Mucosa of descending colon (tissue), 3 donors: ENCODE measurements at regions not wholly inside any gene's neighbourhood (a gene's known extent, or its start where the extent isn't known, plus 50 kb on each side); places are given as distances from the start of the nearest gene placed in this dataset.

Experiments
- ATAC-seq: fragments of 200-7000 bp; cut with Tn5 transposase; one replicate; pipeline ENCODE4 v1.9.1; 2020; ENCODE audit warnings: mild to moderate bottlenecking, moderate library complexity
- DNase-seq, 3 donors: peaks; one replicate each; pipeline ENCODE4 v3.0.0-alpha.2; 2020
- H3K36me3 ChIP-seq: fragments of 200-600 bp; one replicate; pipeline ENCODE4 v1.8.0; 2021; ENCODE audit warnings: low read depth, mild to moderate bottlenecking
- H3K4me1 ChIP-seq: fragments of 200-600 bp; one replicate; pipeline ENCODE4 v1.8.0; 2021; ENCODE audit warnings: low read depth, mild to moderate bottlenecking
- H3K4me3 ChIP-seq: fragments of 200-600 bp; one replicate; pipeline ENCODE4 v1.8.0; 2021; ENCODE audit warnings: mild to moderate bottlenecking
- H3K9me3 ChIP-seq: fragments of 200-600 bp; one replicate; pipeline ENCODE4 v1.8.0; 2021; ENCODE audit warnings: mild to moderate bottlenecking
- CTCF ChIP-seq: fragments of 200-600 bp; IDR thresholded peaks from one replicate; pipeline ENCODE4 v1.8.0; 2022; ENCODE audit warnings: antibody characterized with exemption, mild to moderate bottlenecking
- intact Hi-C, 2 donors: fragments of 100-400 bp; cut with DNase I in 1 of 2; cut with micrococcal nuclease in 1 of 2; formaldehyde crosslinking; loops; one replicate each; pipeline versions ENCODE4 v1.11.0 to v1.11.1; 2022; cut with DNase I, micrococcal nuclease
- donor health status: DM: no; HTN: no; CAD: no; lungs with moderate emphysema.
- donor health status: DM: no; HTN: no; CAD: no.
- donor health status: DM: no; HTN: yes; CAD: no.

- DNase-seq: no peak
- no peak for TF ChIP-seq CTCF
- Histone ChIP-seq H3K36me3 (no peaks in the 10 kb centered on the region), H3K4me1 (no peaks in the 10 kb centered on the region), H3K4me3 (no peak overlapping the region), H3K9me3 (no peaks in the 10 kb centered on the region)
- intact Hi-C loops: no loop called here
- ATAC-seq: no peak
Measured at GRCh38 chrX:134725103-134725690, 66.9 kb upstream of the PLAC1 start.

- intact Hi-C loops: no loop called here
- DNase-seq (no peak), ATAC-seq (no peak)
- H3K4me1 ChIP-seq: no peaks in the 10 kb centered on the region
- TF ChIP-seq CTCF: no peak
- no peak overlapping the region for H3K4me3 ChIP-seq
- H3K9me3 ChIP-seq: no peaks in the 10 kb centered on the region
- no peaks in the 10 kb centered on the region for H3K36me3 ChIP-seq
Measured at GRCh38 chrX:134721766-134722532, 63.7 kb upstream of the PLAC1 start.

GRCh38 chrX:134718966-134719317 is 60.7 kb upstream of the PLAC1 start:
- Histone ChIP-seq H3K4me3 (no peak overlapping the region), H3K36me3 (no peaks in the 10 kb centered on the region), H3K4me1 (no peaks in the 10 kb centered on the region), H3K9me3 (no peaks in the 10 kb centered on the region)
- TF ChIP-seq CTCF: no peak
- ATAC-seq (no peak), DNase-seq (no peak)
- intact Hi-C loops: no loop called here

- H3K36me3 ChIP-seq: no peaks in the 10 kb centered on the region
- no peak for TF ChIP-seq CTCF
- DNase-seq (peak in 1 of 3 donors; percentile 6), ATAC-seq (peak; percentile 85)
- no peaks in the 10 kb centered on the region for H3K9me3 ChIP-seq
- H3K4me3 ChIP-seq: no peak overlapping the region
- H3K4me1 ChIP-seq: no peaks in the 10 kb centered on the region
- intact Hi-C loops: no loop called here
Measured at GRCh38 chrX:134718105-134718965, 60.1 kb upstream of the PLAC1 start.

GRCh38 chrX:134717698-134718097 is 59.4 kb upstream of the PLAC1 start:
- Histone ChIP-seq H3K4me3 (no peak overlapping the region), H3K9me3 (no peaks in the 10 kb centered on the region), H3K36me3 (no peaks in the 10 kb centered on the region), H3K4me1 (no peaks in the 10 kb centered on the region)
- intact Hi-C loops: no loop called here
- no peak for DNase-seq
- no peak for TF ChIP-seq CTCF
- no peak for ATAC-seq
